ENCODE measurements at regions not wholly inside any gene's neighbourhood (a gene's known extent, or its start where the extent isn't known, plus 50 kb on each side); places are given as distances from the start of the nearest gene placed in this dataset.

DNA sequence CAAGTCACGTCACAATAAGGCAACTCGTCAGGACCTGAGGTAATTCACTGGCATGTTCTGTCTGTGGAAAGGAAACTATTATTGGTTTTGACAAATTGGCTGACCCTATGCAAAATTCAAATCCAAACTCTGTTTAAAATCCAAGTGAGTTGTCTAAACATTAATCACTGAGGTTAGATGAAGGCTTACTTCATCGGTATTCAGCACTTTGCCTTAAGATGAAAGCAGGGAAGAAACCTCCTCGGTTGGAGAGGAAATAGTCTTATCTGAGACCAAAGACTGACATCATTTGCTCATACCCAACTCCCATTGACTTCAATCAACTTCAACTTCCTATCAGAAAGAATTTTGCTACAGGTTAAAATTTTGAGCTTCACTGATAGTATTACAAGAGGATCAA lies 355.1 kb upstream of the MBL2 start:
- Histone ChIP-seq H3K9me3 (no peaks in the 10 kb centered on the region), H3K27ac (no peak overlapping the region), H3K4me3 (no peak overlapping the region), H3K4me1 (no peaks in the 10 kb centered on the region), H3K36me3 (no peaks in the 10 kb centered on the region), H3K27me3 (no peaks in the 10 kb centered on the region)
- ATAC-seq (no peak), DNase-seq (no peak)
- intact Hi-C loops (cut with DNase I): no loop called here
- TF ChIP-seq, protein P1, sequence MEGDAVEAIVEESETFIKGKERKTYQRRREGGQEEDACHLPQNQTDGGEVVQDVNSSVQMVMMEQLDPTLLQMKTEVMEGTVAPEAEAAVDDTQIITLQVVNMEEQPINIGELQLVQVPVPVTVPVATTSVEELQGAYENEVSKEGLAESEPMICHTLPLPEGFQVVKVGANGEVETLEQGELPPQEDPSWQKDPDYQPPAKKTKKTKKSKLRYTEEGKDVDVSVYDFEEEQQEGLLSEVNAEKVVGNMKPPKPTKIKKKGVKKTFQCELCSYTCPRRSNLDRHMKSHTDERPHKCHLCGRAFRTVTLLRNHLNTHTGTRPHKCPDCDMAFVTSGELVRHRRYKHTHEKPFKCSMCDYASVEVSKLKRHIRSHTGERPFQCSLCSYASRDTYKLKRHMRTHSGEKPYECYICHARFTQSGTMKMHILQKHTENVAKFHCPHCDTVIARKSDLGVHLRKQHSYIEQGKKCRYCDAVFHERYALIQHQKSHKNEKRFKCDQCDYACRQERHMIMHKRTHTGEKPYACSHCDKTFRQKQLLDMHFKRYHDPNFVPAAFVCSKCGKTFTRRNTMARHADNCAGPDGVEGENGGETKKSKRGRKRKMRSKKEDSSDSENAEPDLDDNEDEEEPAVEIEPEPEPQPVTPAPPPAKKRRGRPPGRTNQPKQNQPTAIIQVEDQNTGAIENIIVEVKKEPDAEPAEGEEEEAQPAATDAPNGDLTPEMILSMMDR (IDR thresholded peaks at IDR 0.05): no peak

DNA sequence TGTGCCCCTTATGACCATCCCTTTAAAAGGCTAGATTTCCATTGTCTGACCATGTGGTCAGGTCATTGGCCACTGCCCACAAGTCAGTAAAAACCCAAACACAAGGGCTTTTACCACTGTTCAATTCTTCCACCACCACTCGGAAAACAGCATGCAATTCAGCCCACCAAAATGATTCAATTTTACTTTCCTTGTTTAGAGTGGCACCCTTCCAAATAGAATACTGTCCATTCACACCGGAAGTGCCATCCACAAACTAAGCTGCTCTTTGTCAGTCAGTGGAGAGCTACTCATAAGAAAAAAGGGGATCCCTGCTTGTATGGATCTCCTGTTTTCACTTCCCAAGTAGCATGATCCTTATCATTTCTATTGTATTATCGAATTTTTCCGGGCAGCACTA lies 350.7 kb upstream of the MBL2 start:
- no peaks in the 10 kb centered on the region for H3K4me1 ChIP-seq
- H3K4me3 ChIP-seq: no peak overlapping the region
- no peaks in the 10 kb centered on the region for H3K9me3 ChIP-seq
- no peaks in the 10 kb centered on the region for H3K36me3 ChIP-seq
- no peak for ATAC-seq
- TF ChIP-seq, protein P1 (IDR thresholded peaks at IDR 0.05): no peak
- intact Hi-C loops (cut with DNase I): no loop called here
- no peak overlapping the region for H3K27ac ChIP-seq
- no peak for DNase-seq
- no peaks in the 10 kb centered on the region for H3K27me3 ChIP-seq

DNA sequence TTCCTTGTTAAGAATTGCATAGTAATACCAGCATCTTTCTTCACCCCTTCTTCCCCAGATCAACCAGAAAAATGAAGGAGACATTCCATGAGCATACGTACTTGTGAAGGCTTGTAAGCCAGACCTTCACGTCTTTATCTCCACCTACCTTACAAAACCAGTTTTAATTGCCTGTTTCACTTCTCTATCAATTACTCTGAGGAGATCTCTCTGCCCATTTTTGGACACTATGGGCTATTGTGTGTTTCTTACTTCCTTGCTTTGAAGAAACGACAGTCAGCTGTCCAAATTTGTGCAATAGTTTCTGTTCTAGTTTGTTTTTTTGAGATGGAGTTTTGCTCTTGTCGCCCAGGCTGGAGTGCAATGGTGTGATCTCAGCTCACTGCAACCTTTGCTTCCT lies 349.7 kb upstream of the MBL2 start:
- Histone ChIP-seq H3K36me3 (no peaks in the 10 kb centered on the region), H3K4me1 (no peaks in the 10 kb centered on the region), H3K4me3 (no peak overlapping the region), H3K27ac (no peak overlapping the region), H3K27me3 (no peaks in the 10 kb centered on the region), H3K9me3 (no peaks in the 10 kb centered on the region)
- TF ChIP-seq, protein P1 (IDR thresholded peaks at IDR 0.05): no peak
- ATAC-seq (no peak), DNase-seq (no peak)
- intact Hi-C loops (cut with DNase I): no loop called here

DNA sequence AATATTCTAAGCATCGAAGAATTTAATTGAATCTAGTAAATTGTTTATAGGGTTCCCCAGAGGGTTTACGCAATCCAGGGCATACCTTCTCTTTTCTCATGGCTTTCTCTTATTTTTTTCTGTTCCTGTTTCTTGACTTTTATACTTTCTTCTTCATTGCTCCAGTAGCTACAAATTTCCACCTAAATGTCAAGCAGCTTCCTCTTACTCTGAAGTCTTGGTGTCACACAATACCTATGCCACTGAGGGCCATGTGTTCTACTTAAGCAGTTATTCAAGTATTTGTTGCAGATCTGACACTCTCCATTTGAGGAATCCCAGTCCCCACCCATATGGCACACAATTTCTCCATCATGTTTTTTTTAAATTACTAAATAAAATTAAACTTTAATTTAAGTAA lies 343.1 kb upstream of the MBL2 start:
- no peak for DNase-seq
- H3K9me3 ChIP-seq: no peaks in the 10 kb centered on the region
- H3K4me1 ChIP-seq: no peaks in the 10 kb centered on the region
- no peak overlapping the region for H3K4me3 ChIP-seq
- H3K27me3 ChIP-seq: no peaks in the 10 kb centered on the region
- TF ChIP-seq, protein P1 (IDR thresholded peaks at IDR 0.05): no peak
- H3K27ac ChIP-seq: no peak overlapping the region
- intact Hi-C loops (cut with DNase I): no loop called here
- no peaks in the 10 kb centered on the region for H3K36me3 ChIP-seq
- no peak for ATAC-seq

DNA sequence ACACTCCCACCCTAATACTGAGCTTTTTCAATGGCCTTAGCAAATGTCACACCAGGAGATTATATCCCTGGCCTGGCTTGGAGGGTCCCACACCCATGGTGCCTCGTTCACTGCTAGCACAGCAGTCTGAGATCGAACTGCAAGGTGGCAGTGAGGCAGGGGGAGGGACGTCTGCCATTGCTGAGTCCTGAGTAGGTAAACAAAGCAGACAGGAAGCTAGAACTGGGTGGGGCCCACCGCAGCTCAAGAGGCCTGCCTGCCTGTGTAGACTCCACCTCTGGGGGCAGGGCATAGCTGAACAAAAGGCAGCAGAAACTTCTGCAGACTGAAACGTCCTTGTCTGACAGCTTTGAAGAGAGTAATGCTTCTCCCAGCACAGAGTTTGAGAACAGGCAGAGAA lies 338.9 kb upstream of the MBL2 start:
- H3K27me3 ChIP-seq: no peaks in the 10 kb centered on the region
- H3K27ac ChIP-seq: no peak overlapping the region
- no peaks in the 10 kb centered on the region for H3K4me1 ChIP-seq
- ATAC-seq (no peak), DNase-seq (no peak)
- intact Hi-C loops (cut with DNase I): no loop called here
- no peaks in the 10 kb centered on the region for H3K36me3 ChIP-seq
- H3K4me3 ChIP-seq: no peak overlapping the region
- no peaks in the 10 kb centered on the region for H3K9me3 ChIP-seq
- TF ChIP-seq, protein P1 (IDR thresholded peaks at IDR 0.05): no peak

All from left lung (tissue), 4 donors.